Aorta (tissue), 5 donors: ENCODE measurements at regions not wholly inside any gene's neighbourhood (a gene's known extent, or its start where the extent isn't known, plus 50 kb on each side); places are given as distances from the start of the nearest gene placed in this dataset.
A peak's percentile ranks its signal among the peaks of the same experiment; 100 is the strongest.

Source experiments
- ATAC-seq: fragments of 200-7000 bp; cut with Tn5 transposase; one replicate; pipeline ENCODE4 v1.9.1; 2022; ENCODE audit warnings: moderate library complexity; ENCODE audit not compliant: low FRiP score
- DNase-seq, 2 donors: peaks; one replicate each; pipeline ENCODE4 v3.0.0-alpha.2; 2020
- H3K27ac ChIP-seq, 2 donors: one replicate each; pipeline ENCODE4 v1.5.1; 2013; ENCODE audit warnings: low read length in 2 of 2, mild to moderate bottlenecking in 2 of 2, moderate library complexity in 2 of 2, control low read depth in 1 of 2, inconsistent platforms in 1 of 2, low read depth in 1 of 2
- H3K27me3 ChIP-seq, 2 donors: one replicate each; pipeline ENCODE4 v1.6.1; 2013; ENCODE audit warnings: control low read depth in 1 of 2, low read length in 1 of 2, mild to moderate bottlenecking in 1 of 2, moderate library complexity in 1 of 2; ENCODE audit not compliant: insufficient read depth in 2 of 2, control insufficient read depth in 1 of 2
- H3K36me3 ChIP-seq, 2 donors: one replicate each; pipeline ENCODE4 v1.6.1; 2013; ENCODE audit warnings: control low read depth in 1 of 2, low read length in 1 of 2, mild to moderate bottlenecking in 1 of 2; ENCODE audit not compliant: insufficient read depth in 2 of 2, control insufficient read depth in 1 of 2
- H3K4me1 ChIP-seq, 2 donors: one replicate each; pipeline ENCODE4 v1.6.1; 2013; ENCODE audit warnings: low read length in 2 of 2, control low read depth in 1 of 2, mild to moderate bottlenecking in 1 of 2, moderate library complexity in 1 of 2; ENCODE audit not compliant: insufficient read depth in 2 of 2, control insufficient read depth in 1 of 2
- H3K4me3 ChIP-seq, 2 donors: one replicate each; pipeline ENCODE4 v1.5.1; 2013; ENCODE audit warnings: low read length in 2 of 2, control low read depth in 1 of 2, mild to moderate bottlenecking in 1 of 2
- H3K9me3 ChIP-seq: one replicate; pipeline ENCODE4 v1.6.1; 2013; ENCODE audit warnings: mild to moderate bottlenecking, low read length; ENCODE audit not compliant: control insufficient read depth
- WGBS, 2 donors: extraction: QIAGEN DNeasy Blood & Tissue Kit; methylation state at CpG; one replicate each; pipeline ENCODE4 v1.1.7; 2013; 5-methylcytosine and 5-hydroxymethylcytosine counted together
- intact Hi-C, 2 donors: fragments of 100-400 bp; cut with DNase I; formaldehyde crosslinking; loops; one replicate each; pipeline versions ENCODE4 v1.14.2 to v1.15.0; 2022
- donor health status: healthy with polysubstance abuse.
- donor health status: Bipolar disorder and iron deficiency.
- donor health status: DM: no; HTN: no; CAD: no.
- donor health status: DM: no; HTN: no; CAD: no.
- donor health status: DM: yes; HTN: yes; CAD: no.

- no peak for ATAC-seq
- Histone ChIP-seq H3K4me3 (no peak overlapping the region), H3K9me3 (peaks cover 2% of the 10 kb centered on the region), H3K36me3 (no peaks in the 10 kb centered on the region), H3K27me3 (no peaks in the 10 kb centered on the region), H3K4me1 (no peaks in the 10 kb centered on the region), H3K27ac (no peak overlapping the region)
- intact Hi-C loops, result no loop called here
- no peak for DNase-seq
Measured at GRCh38 chrX:10377427-10377826, 220.7 kb downstream of the CLCN4 start.

GRCh38 chrX:10379878-10380277 is 223.1 kb downstream of the CLCN4 start:
- ATAC-seq (no peak), DNase-seq (no peak)
- H3K36me3 ChIP-seq, result no peaks in the 10 kb centered on the region
- H3K4me3 ChIP-seq, result no peak overlapping the region
- intact Hi-C loops, result no loop called here
- peaks cover 2% of the 10 kb centered on the region for H3K9me3 ChIP-seq
- H3K4me1 ChIP-seq, result no peaks in the 10 kb centered on the region
- WGBS, 2 donors, result 29 to 32% methylated on average over 3 of the region's 3 CpGs
- no peaks in the 10 kb centered on the region for H3K27me3 ChIP-seq
- H3K27ac ChIP-seq, result no peak overlapping the region

- Histone ChIP-seq H3K27me3 (no peaks in the 10 kb centered on the region), H3K4me3 (no peak overlapping the region), H3K9me3 (peaks cover 2% of the 10 kb centered on the region), H3K27ac (no peak overlapping the region), H3K4me1 (no peaks in the 10 kb centered on the region), H3K36me3 (no peaks in the 10 kb centered on the region)
- DNase-seq (no peak), ATAC-seq (no peak)
- intact Hi-C loops, result no loop called here
- 49 to 78% methylated on average over 2 of the region's 2 CpGs for WGBS, 2 donors
Measured at GRCh38 chrX:10380300-10380699, 223.5 kb downstream of the CLCN4 start.

- intact Hi-C loops, result no loop called here
- H3K36me3 ChIP-seq, result no peaks in the 10 kb centered on the region
- DNase-seq (no peak), ATAC-seq (no peak)
- H3K4me1 ChIP-seq, result no peaks in the 10 kb centered on the region
- no peak overlapping the region for H3K4me3 ChIP-seq
- peaks cover 2% of the 10 kb centered on the region for H3K9me3 ChIP-seq
- H3K27ac ChIP-seq, result no peak overlapping the region
- 57 to 81% methylated on average over 1 of the region's 1 CpG for WGBS, 2 donors
- no peaks in the 10 kb centered on the region for H3K27me3 ChIP-seq
Measured at GRCh38 chrX:10381193-10381592, 224.4 kb downstream of the CLCN4 start.

- Histone ChIP-seq H3K9me3 (no peaks in the 10 kb centered on the region), H3K36me3 (no peaks in the 10 kb centered on the region), H3K27ac (no peak overlapping the region), H3K27me3 (no peaks in the 10 kb centered on the region), H3K4me3 (no peak overlapping the region), H3K4me1 (no peaks in the 10 kb centered on the region)
- intact Hi-C loops, result no loop called here
- DNase-seq (no peak), ATAC-seq (no peak)
- 2 to 62% methylated on average over 1 of the region's 1 CpG for WGBS, 2 donors
Measured at GRCh38 chrX:10387011-10387410, 230.2 kb downstream of the CLCN4 start.

GRCh38 chrX:10390187-10390586 is 230.2 kb downstream of the MID1 start:
- no peak for ATAC-seq
- intact Hi-C loops, result no loop called here
- WGBS, 2 donors, result 30 to 38% methylated on average over 4 of the region's 4 CpGs
- no peaks in the 10 kb centered on the region for H3K27me3 ChIP-seq
- H3K9me3 ChIP-seq, result no peaks in the 10 kb centered on the region
- H3K4me1 ChIP-seq, result no peaks in the 10 kb centered on the region
- no peak overlapping the region for H3K27ac ChIP-seq
- DNase-seq, result no peak
- no peaks in the 10 kb centered on the region for H3K36me3 ChIP-seq
- H3K4me3 ChIP-seq, result no peak overlapping the region

- no peaks in the 10 kb centered on the region for H3K36me3 ChIP-seq
- H3K27me3 ChIP-seq, result no peaks in the 10 kb centered on the region
- ATAC-seq, result peak; percentile 11
- intact Hi-C loops, result no loop called here
- no peak for DNase-seq
- no peak overlapping the region for H3K27ac ChIP-seq
- 72 to 95% methylated on average over 3 of the region's 3 CpGs for WGBS, 2 donors
- no peak overlapping the region for H3K4me3 ChIP-seq
- H3K4me1 ChIP-seq, result no peaks in the 10 kb centered on the region
- no peaks in the 10 kb centered on the region for H3K9me3 ChIP-seq
Measured at GRCh38 chrX:10393241-10393640, 227.1 kb downstream of the MID1 start.

GRCh38 chrX:10393899-10394298 is 226.5 kb downstream of the MID1 start:
- H3K27me3 ChIP-seq, result no peaks in the 10 kb centered on the region
- WGBS, 2 donors, result 66 to 90% methylated on average over 6 of the region's 6 CpGs
- ATAC-seq, result peak; percentile 19
- intact Hi-C loops, result no loop called here
- no peak overlapping the region for H3K27ac ChIP-seq
- no peaks in the 10 kb centered on the region for H3K9me3 ChIP-seq
- no peaks in the 10 kb centered on the region for H3K4me1 ChIP-seq
- DNase-seq, result no peak
- H3K4me3 ChIP-seq, result no peak overlapping the region
- no peaks in the 10 kb centered on the region for H3K36me3 ChIP-seq

GRCh38 chrX:10395179-10395578 is 225.2 kb downstream of the MID1 start:
- Histone ChIP-seq H3K4me3 (no peak overlapping the region), H3K27me3 (no peaks in the 10 kb centered on the region), H3K36me3 (no peaks in the 10 kb centered on the region), H3K4me1 (no peaks in the 10 kb centered on the region), H3K9me3 (no peaks in the 10 kb centered on the region), H3K27ac (no peak overlapping the region)
- WGBS, 2 donors, result 63 to 88% methylated on average over 3 of the region's 3 CpGs
- intact Hi-C loops, result no loop called here
- DNase-seq (no peak), ATAC-seq (no peak)
